Endothelial cell (in vitro differentiated cells): ENCODE measurements at regions not wholly inside any gene's neighbourhood (a gene's known extent, or its start where the extent isn't known, plus 50 kb on each side); places are given as distances from the start of the nearest gene placed in this dataset.
"Not testable (repeated sequence)": the region's sequence is repeated elsewhere in the genome, so short reads cannot be mapped to it uniquely, and the experiment has no call there.

ENCODE experiments used
- DNase-seq: peaks from one replicate; pipeline ENCODE4 v3.0.0; 2021; ENCODE audit warnings: low spot score
- H3K27ac Mint-ChIP-seq: one replicate; pipeline ENCODE4 v1.8.0; 2021; ENCODE audit warnings: mixed read lengths, inconsistent platforms; ENCODE audit not compliant: unreplicated experiment
- H3K27me3 Mint-ChIP-seq: one replicate; pipeline ENCODE4 v1.8.0; 2021; ENCODE audit warnings: mild to moderate bottlenecking, moderate library complexity, mixed read lengths, inconsistent platforms; ENCODE audit not compliant: unreplicated experiment
- H3K36me3 Mint-ChIP-seq: one replicate; pipeline ENCODE4 v1.8.0; 2021; ENCODE audit warnings: mild to moderate bottlenecking, low read depth, mixed read lengths, inconsistent platforms; ENCODE audit not compliant: unreplicated experiment
- H3K4me1 Mint-ChIP-seq: one replicate; pipeline ENCODE4 v1.8.0; 2021; ENCODE audit warnings: mild to moderate bottlenecking, mixed read lengths, inconsistent platforms; ENCODE audit not compliant: unreplicated experiment
- H3K4me3 Mint-ChIP-seq: one replicate; pipeline ENCODE4 v1.8.0; 2021; ENCODE audit warnings: mild to moderate bottlenecking, mixed read lengths, inconsistent platforms; ENCODE audit not compliant: unreplicated experiment
- H3K9me3 Mint-ChIP-seq: one replicate; pipeline ENCODE4 v1.8.0; 2021; ENCODE audit warnings: mixed read lengths, inconsistent platforms; ENCODE audit not compliant: unreplicated experiment
- CTCF ChIP-seq: fragments of 200-600 bp; sonication (generic); IDR thresholded peaks from one replicate; pipeline ENCODE4 v1.5.0; 2021; ENCODE audit warnings: antibody characterized with exemption; ENCODE audit not compliant: unreplicated experiment

GRCh38 chr12:37543966-37544668, 772.5 kb upstream of the ALG10B start:
- H3K9me3 Mint-ChIP-seq, result peaks cover 53% of the 10 kb centered on the region
- H3K36me3 Mint-ChIP-seq, result peaks cover 28% of the 10 kb centered on the region
- peak overlapping the region; percentile 11 for H3K27ac Mint-ChIP-seq
- no peaks in the 10 kb centered on the region for H3K4me1 Mint-ChIP-seq
- H3K27me3 Mint-ChIP-seq, result peaks cover 37% of the 10 kb centered on the region
- no peak for TF ChIP-seq CTCF
- no peak for DNase-seq
- H3K4me3 Mint-ChIP-seq, result peak overlapping the region; percentile 82

GRCh38 chr12:37544669-37545330, 771.8 kb upstream of the ALG10B start:
- H3K4me3 Mint-ChIP-seq, result peak overlapping the region; percentile 65
- peaks cover 54% of the 10 kb centered on the region for H3K9me3 Mint-ChIP-seq
- peak overlapping the region; percentile 43 for H3K27ac Mint-ChIP-seq
- H3K27me3 Mint-ChIP-seq, result peaks cover 37% of the 10 kb centered on the region
- H3K36me3 Mint-ChIP-seq, result peaks cover 29% of the 10 kb centered on the region
- DNase-seq, H3K4me1 Mint-ChIP-seq: not testable (repeated sequence)

- H3K4me1 Mint-ChIP-seq, result no peaks in the 10 kb centered on the region
- H3K4me3 Mint-ChIP-seq, result no peak overlapping the region
- no peak overlapping the region for H3K27ac Mint-ChIP-seq
- TF ChIP-seq CTCF, result no peak
- peaks cover 50% of the 10 kb centered on the region for H3K9me3 Mint-ChIP-seq
- DNase-seq, result no peak
- H3K27me3 Mint-ChIP-seq, result peaks cover 37% of the 10 kb centered on the region
- H3K36me3 Mint-ChIP-seq, result peaks cover 29% of the 10 kb centered on the region
These were observed 770.8 kb upstream of the ALG10B start for GRCh38 chr12:37545759-37546158.

GRCh38 chr12:37546206-37546605, 770.4 kb upstream of the ALG10B start:
- peaks cover 37% of the 10 kb centered on the region for H3K27me3 Mint-ChIP-seq
- no peak overlapping the region for H3K27ac Mint-ChIP-seq
- no peaks in the 10 kb centered on the region for H3K4me1 Mint-ChIP-seq
- peaks cover 29% of the 10 kb centered on the region for H3K36me3 Mint-ChIP-seq
- no peak overlapping the region for H3K4me3 Mint-ChIP-seq
- DNase-seq, result no peak
- no peak for TF ChIP-seq CTCF
- peaks cover 50% of the 10 kb centered on the region for H3K9me3 Mint-ChIP-seq

- H3K36me3 Mint-ChIP-seq, result peaks cover 27% of the 10 kb centered on the region
- no peak for TF ChIP-seq CTCF
These were observed 769.6 kb upstream of the ALG10B start for GRCh38 chr12:37546901-37547475.

More at GRCh38 chr12:37546901-37547475, 769.6 kb upstream of the ALG10B start:
- DNase-seq, result no peak
- Mint-ChIP-seq H3K4me1 (no peaks in the 10 kb centered on the region), H3K9me3 (peaks cover 46% of the 10 kb centered on the region), H3K27ac (no peak overlapping the region), H3K4me3 (no peak overlapping the region), H3K27me3 (peaks cover 36% of the 10 kb centered on the region)
